ENCODE measurements at regions not wholly inside any gene's neighbourhood (a gene's known extent, or its start where the extent isn't known, plus 50 kb on each side); places are given as distances from the start of the nearest gene placed in this dataset.

DNA sequence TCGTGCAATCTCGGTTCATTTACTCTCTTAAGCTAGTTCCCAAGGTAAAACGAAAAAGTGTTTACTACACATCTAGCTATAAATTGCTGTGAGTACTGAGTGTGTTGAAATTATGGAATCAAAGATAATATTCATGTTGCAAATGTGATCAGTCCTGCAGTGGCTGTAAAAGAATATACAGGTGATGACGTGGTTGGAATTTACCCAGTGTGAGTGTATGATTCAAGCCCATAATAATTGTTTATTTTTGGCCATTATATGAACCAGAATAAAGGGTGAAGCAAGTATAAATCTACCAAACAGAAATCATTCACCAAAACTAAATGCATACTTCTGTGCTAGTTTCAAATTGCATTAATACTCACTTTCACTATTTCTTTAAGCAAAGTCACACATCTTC lies 1363.6 kb upstream of the CHAC2 start:
- no peaks in the 10 kb centered on the region for H3K9me3 ChIP-seq (replicated peaks; ENCODE audit: insufficient read depth, low read length)
- no peak overlapping the region for H2AFZ ChIP-seq (ENCODE audit: low read length)
- H3K79me2 ChIP-seq (ENCODE audit: low read length) = no peaks in the 10 kb centered on the region
- H3K9ac ChIP-seq (ENCODE audit: low read length) = no peak overlapping the region
- no peaks in the 10 kb centered on the region for H3F3A ChIP-seq (ENCODE audit: insufficient read depth, low read length)
- no peak for DNase-seq
- H3K4me2 ChIP-seq (ENCODE audit: low read depth, low read length) = no peak overlapping the region
- TF ChIP-seq EZH2 (optimal IDR thresholded peaks at IDR 0.05; ENCODE audit: low read depth, low read length) (no peak), EZH2phosphoT487 (IDR thresholded peaks at IDR 0.05; ENCODE audit: low read length) (no peak)
- TF ChIP-seq, protein P1, sequence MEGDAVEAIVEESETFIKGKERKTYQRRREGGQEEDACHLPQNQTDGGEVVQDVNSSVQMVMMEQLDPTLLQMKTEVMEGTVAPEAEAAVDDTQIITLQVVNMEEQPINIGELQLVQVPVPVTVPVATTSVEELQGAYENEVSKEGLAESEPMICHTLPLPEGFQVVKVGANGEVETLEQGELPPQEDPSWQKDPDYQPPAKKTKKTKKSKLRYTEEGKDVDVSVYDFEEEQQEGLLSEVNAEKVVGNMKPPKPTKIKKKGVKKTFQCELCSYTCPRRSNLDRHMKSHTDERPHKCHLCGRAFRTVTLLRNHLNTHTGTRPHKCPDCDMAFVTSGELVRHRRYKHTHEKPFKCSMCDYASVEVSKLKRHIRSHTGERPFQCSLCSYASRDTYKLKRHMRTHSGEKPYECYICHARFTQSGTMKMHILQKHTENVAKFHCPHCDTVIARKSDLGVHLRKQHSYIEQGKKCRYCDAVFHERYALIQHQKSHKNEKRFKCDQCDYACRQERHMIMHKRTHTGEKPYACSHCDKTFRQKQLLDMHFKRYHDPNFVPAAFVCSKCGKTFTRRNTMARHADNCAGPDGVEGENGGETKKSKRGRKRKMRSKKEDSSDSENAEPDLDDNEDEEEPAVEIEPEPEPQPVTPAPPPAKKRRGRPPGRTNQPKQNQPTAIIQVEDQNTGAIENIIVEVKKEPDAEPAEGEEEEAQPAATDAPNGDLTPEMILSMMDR (IDR thresholded peaks at IDR 0.05; ENCODE audit: low read length) = no peak
- H3K4me3 ChIP-seq (ENCODE audit: low read length) = no peak overlapping the region
- no peaks in the 10 kb centered on the region; the same call in 1 of the 2 replicates for H3K4me1 ChIP-seq (ENCODE audit: low read length)
- H3K36me3 ChIP-seq (replicated peaks; ENCODE audit: insufficient read depth, low read length) = no peaks in the 10 kb centered on the region
- no peaks in the 10 kb centered on the region for H3K27me3 ChIP-seq (replicated peaks; ENCODE audit: insufficient read depth, low read length)
- H4K20me1 ChIP-seq (ENCODE audit: insufficient read depth, low read length) = no peaks in the 10 kb centered on the region
- no peaks in the 10 kb centered on the region for H3K9me2 ChIP-seq (replicated peaks; ENCODE audit: insufficient read depth, low read length)
- no peak overlapping the region for H3K27ac ChIP-seq (ENCODE audit: low read length)

DNA sequence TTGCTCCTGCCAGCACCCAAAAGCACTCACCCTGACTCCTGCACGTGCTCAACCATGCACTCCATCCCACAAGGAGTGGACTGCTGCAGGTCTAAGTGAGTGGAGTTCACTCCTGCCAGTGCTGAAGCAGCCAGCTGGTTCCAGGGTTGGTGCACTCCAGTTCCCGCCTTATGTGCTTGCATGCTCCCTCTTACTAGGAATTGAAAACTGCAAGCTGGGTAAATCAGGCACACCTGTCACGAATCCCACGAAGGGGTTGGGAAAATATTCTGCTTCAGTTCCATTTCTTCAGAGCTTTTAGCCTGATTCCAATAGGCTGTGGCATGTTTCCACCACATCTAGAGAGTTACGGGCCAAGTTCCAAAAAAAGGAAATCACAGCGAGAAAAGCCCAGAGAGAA lies 1365.5 kb upstream of the CHAC2 start:
- Histone ChIP-seq H3K79me2 (ENCODE audit: low read length) (no peaks in the 10 kb centered on the region), H3K4me3 (ENCODE audit: low read length) (no peak overlapping the region), H2AFZ (ENCODE audit: low read length) (no peak overlapping the region), H3K27ac (ENCODE audit: low read length) (no peak overlapping the region), H3K4me2 (ENCODE audit: low read depth, low read length) (no peak overlapping the region), H3K9me2 (replicated peaks; ENCODE audit: insufficient read depth, low read length) (no peaks in the 10 kb centered on the region; the same call in 1 of the 2 replicates), H4K20me1 (ENCODE audit: insufficient read depth, low read length) (no peaks in the 10 kb centered on the region), H3K9me3 (replicated peaks; ENCODE audit: insufficient read depth, low read length) (no peaks in the 10 kb centered on the region), H3K9ac (ENCODE audit: low read length) (no peak overlapping the region), H3K36me3 (replicated peaks; ENCODE audit: insufficient read depth, low read length) (no peaks in the 10 kb centered on the region), H3K4me1 (ENCODE audit: low read length) (no peaks in the 10 kb centered on the region; the same call in 1 of the 2 replicates), H3K27me3 (replicated peaks; ENCODE audit: insufficient read depth, low read length) (no peaks in the 10 kb centered on the region), H3F3A (ENCODE audit: insufficient read depth, low read length) (no peaks in the 10 kb centered on the region)
- no peak for TF ChIP-seq EZH2phosphoT487 (IDR thresholded peaks at IDR 0.05; ENCODE audit: low read length)
- TF ChIP-seq EZH2 (optimal IDR thresholded peaks at IDR 0.05; ENCODE audit: low read depth, low read length) = no peak
- TF ChIP-seq, protein P1 (IDR thresholded peaks at IDR 0.05; ENCODE audit: low read length) = no peak
- no peak for DNase-seq

DNA sequence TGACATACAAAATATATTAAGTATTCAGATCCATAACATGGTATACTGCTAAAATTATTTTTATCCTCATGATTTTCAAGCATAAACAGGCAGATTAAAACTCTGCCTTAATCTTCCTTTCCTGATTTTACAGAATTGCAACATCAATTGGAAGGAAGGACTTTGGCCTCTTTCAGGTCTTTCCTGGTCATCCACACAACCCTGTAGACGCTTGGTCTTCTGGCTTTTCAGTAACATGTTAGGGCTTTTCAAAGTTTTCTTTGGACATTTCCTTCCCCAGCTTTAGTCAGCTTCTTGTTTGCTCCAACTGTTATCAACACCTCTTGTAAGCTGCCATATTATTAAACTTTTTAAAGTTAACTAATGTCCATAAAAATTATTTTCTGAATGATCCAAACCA lies 1364.9 kb upstream of the NRXN1 start:
- H3K79me2 ChIP-seq (ENCODE audit: low read length) = no peaks in the 10 kb centered on the region
- no peak for DNase-seq

DNA sequence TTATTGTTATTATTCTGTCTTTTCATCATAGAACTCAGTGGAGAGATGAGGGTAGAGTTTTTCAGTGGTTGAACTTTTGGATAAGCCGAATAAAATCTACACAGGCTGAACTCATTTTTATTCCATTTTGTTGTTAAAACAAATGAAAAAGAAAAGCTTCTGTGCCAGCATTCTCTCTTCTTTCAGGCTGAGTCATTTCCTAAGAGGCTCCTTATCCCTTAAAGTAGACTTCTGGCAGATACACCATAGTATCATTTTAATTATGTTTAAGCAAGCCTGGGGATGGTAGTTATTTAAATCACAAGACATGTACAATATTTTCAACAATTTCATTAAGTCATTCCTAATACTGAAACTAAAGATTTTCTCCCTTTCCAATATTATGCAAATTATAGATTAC lies 1364.0 kb upstream of the NRXN1 start:
- H2AFZ ChIP-seq (ENCODE audit: low read length) = no peak overlapping the region

More for the DNA sequence above, 1364.9 kb upstream of the NRXN1 start:
- H3K36me3 ChIP-seq (replicated peaks; ENCODE audit: insufficient read depth, low read length) = no peaks in the 10 kb centered on the region
- H4K20me1 ChIP-seq (ENCODE audit: insufficient read depth, low read length) = no peaks in the 10 kb centered on the region
- no peaks in the 10 kb centered on the region for H3F3A ChIP-seq (ENCODE audit: insufficient read depth, low read length)
- TF ChIP-seq EZH2phosphoT487 (IDR thresholded peaks at IDR 0.05; ENCODE audit: low read length) (no peak), EZH2 (optimal IDR thresholded peaks at IDR 0.05; ENCODE audit: low read depth, low read length) (no peak)
- H3K27ac ChIP-seq (ENCODE audit: low read length) = no peak overlapping the region
- no peaks in the 10 kb centered on the region for H3K9me3 ChIP-seq (replicated peaks; ENCODE audit: insufficient read depth, low read length)
- H3K9ac ChIP-seq (ENCODE audit: low read length) = no peak overlapping the region
- H3K9me2 ChIP-seq (replicated peaks; ENCODE audit: insufficient read depth, low read length) = no peaks in the 10 kb centered on the region; the same call in 1 of the 2 replicates
- no peaks in the 10 kb centered on the region for H3K4me1 ChIP-seq (ENCODE audit: low read length)
- no peak overlapping the region for H3K4me3 ChIP-seq (ENCODE audit: low read length)
- H3K4me2 ChIP-seq (ENCODE audit: low read depth, low read length) = no peak overlapping the region
- H3K27me3 ChIP-seq (replicated peaks; ENCODE audit: insufficient read depth, low read length) = no peaks in the 10 kb centered on the region
- no peak overlapping the region for H2AFZ ChIP-seq (ENCODE audit: low read length)

More for the DNA sequence above, 1364.0 kb upstream of the NRXN1 start:
- Histone ChIP-seq H3K27ac (ENCODE audit: low read length) (no peak overlapping the region), H4K20me1 (ENCODE audit: insufficient read depth, low read length) (no peaks in the 10 kb centered on the region), H3K9me2 (replicated peaks; ENCODE audit: insufficient read depth, low read length) (no peaks in the 10 kb centered on the region; the same call in 1 of the 2 replicates), H3K9ac (ENCODE audit: low read length) (no peak overlapping the region), H3K79me2 (ENCODE audit: low read length) (no peaks in the 10 kb centered on the region), H3K27me3 (replicated peaks; ENCODE audit: insufficient read depth, low read length) (no peaks in the 10 kb centered on the region), H3K4me3 (ENCODE audit: low read length) (no peak overlapping the region), H3K9me3 (replicated peaks; ENCODE audit: insufficient read depth, low read length) (no peaks in the 10 kb centered on the region), H3F3A (ENCODE audit: insufficient read depth, low read length) (no peaks in the 10 kb centered on the region), H3K36me3 (replicated peaks; ENCODE audit: insufficient read depth, low read length) (no peaks in the 10 kb centered on the region), H3K4me2 (ENCODE audit: low read depth, low read length) (no peak overlapping the region), H3K4me1 (ENCODE audit: low read length) (no peaks in the 10 kb centered on the region)
- no peak for DNase-seq
- TF ChIP-seq EZH2phosphoT487 (IDR thresholded peaks at IDR 0.05; ENCODE audit: low read length) = no peak
- TF ChIP-seq, protein P1 (IDR thresholded peaks at IDR 0.05; ENCODE audit: low read length) = no peak
- no peak for TF ChIP-seq EZH2 (optimal IDR thresholded peaks at IDR 0.05; ENCODE audit: low read depth, low read length)
